SU-DHL-6 (cell line): ENCODE measurements at regions not wholly inside any gene's neighbourhood (a gene's known extent, or its start where the extent isn't known, plus 50 kb on each side); places are given as distances from the start of the nearest gene placed in this dataset.

Source experiments
- H2AFZ ChIP-seq: fragments of 200-600 bp; sonication (generic); 2 replicates; pipeline ENCODE4 v1.6.1; 2014; ENCODE audit warnings: low read depth, mild to moderate bottlenecking, moderate library complexity, mixed read lengths, antibody characterized with exemption, low read length; ENCODE audit not compliant: severe bottlenecking
- H3F3A ChIP-seq: fragments of 200-600 bp; shearing (Covaris generic); 2 replicates; pipeline ENCODE4 v1.6.0; 2016; ENCODE audit warnings: antibody characterized with exemption, mild to moderate bottlenecking; ENCODE audit not compliant: insufficient read depth
- H3K27ac ChIP-seq: fragments of 200-600 bp; sonication (generic); 2 replicates; pipeline ENCODE4 v1.5.1; 2016; ENCODE audit warnings: low read depth, mild to moderate bottlenecking, low read length, moderate library complexity, mixed read lengths
- H3K27me3 ChIP-seq: fragments of 200-600 bp; sonication (generic), shearing (Covaris generic); 2 replicates; pipeline ENCODE4 v1.6.0; 2014; ENCODE audit warnings: mild to moderate bottlenecking, low read length
- H3K36me3 ChIP-seq: fragments of 200-600 bp; sonication (generic); 2 replicates; pipeline ENCODE4 v1.6.1; 2014; ENCODE audit warnings: mild to moderate bottlenecking, low read length, mixed read lengths
- H3K4me2 ChIP-seq: fragments of 300-600, 200-600 bp; shearing (Covaris generic), sonication (generic); 2 replicates; pipeline ENCODE4 v1.6.0; 2014; ENCODE audit warnings: low read length, low read depth, mild to moderate bottlenecking; ENCODE audit not compliant: poor library complexity, severe bottlenecking
- H3K4me3 ChIP-seq: fragments of 200-600 bp; sonication (generic); 2 replicates; pipeline ENCODE4 v1.5.1; 2014; ENCODE audit warnings: antibody characterized with exemption, low read length, mild to moderate bottlenecking, mixed read lengths; ENCODE audit not compliant: insufficient read depth, poor library complexity, severe bottlenecking
- H3K79me2 ChIP-seq: fragments of 200-600 bp; sonication (generic); 2 replicates; pipeline ENCODE4 v1.6.1; 2014; ENCODE audit warnings: mild to moderate bottlenecking, low read length, moderate library complexity; ENCODE audit not compliant: insufficient read depth
- H3K9ac ChIP-seq: fragments of 200-600 bp; sonication (generic); 2 replicates; pipeline ENCODE4 v1.7.0; 2014; ENCODE audit warnings: mild to moderate bottlenecking, low read length
- H3K9me2 ChIP-seq: fragments of 200-600 bp; sonication (generic); replicated peaks from 2 replicates; pipeline ENCODE4 v1.6.1; 2014; ENCODE audit warnings: low read length; ENCODE audit not compliant: insufficient read depth
- H3K9me3 ChIP-seq: fragments of 200-600 bp; sonication (generic); 2 replicates; pipeline ENCODE4 v1.6.1; 2014; ENCODE audit warnings: low read length, mixed read lengths; ENCODE audit not compliant: insufficient read depth
- H4K20me1 ChIP-seq: fragments of 200-600 bp; sonication (generic); 2 replicates; pipeline ENCODE4 v1.6.1; 2014; ENCODE audit warnings: low read depth, mild to moderate bottlenecking, antibody characterized with exemption, low read length, moderate library complexity, mixed read lengths
- EZH2phosphoT487 ChIP-seq: fragments of 200-600 bp; sonication (generic), shearing (Covaris generic); conservative IDR thresholded peaks from 2 replicates; pipeline ENCODE4 v1.6.1; 2018; ENCODE audit warnings: mild to moderate bottlenecking, antibody characterized with exemption, low read length, moderate library complexity, mixed read lengths
- TF ChIP-seq, protein P1 (sequence below): fragments of 200-600 bp; sonication (generic); IDR thresholded peaks from one replicate; pipeline ENCODE4 v1.5.1; 2017; ENCODE audit warnings: antibody characterized with exemption, mild to moderate bottlenecking, low read length, moderate library complexity; ENCODE audit not compliant: insufficient read depth, poor library complexity, severe bottlenecking

DNA sequence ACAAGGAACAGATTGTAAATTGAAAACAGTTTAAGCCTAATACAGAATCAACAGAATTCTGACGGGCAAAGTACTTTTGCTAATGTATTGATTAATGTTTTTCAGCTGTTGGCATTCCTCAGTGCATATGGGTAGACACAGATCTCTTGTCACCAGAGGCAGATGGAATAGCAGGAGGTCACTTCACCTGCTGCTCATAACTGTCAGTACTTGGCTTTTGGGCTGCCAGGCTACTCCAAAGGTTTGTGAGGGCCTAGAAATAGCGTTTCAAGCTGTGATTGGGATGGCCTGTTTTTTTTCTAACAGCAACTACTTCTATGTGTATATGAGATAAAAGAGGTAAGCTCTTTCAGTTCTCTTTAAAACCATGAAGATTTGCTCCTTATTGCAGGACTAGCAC lies 307.5 kb upstream of the ANXA10 start:
- Histone ChIP-seq H3K9me2 (no peaks in the 10 kb centered on the region), H3K27me3 (no peaks in the 10 kb centered on the region)
- TF ChIP-seq EZH2phosphoT487, result no peak
- TF ChIP-seq, protein P1, sequence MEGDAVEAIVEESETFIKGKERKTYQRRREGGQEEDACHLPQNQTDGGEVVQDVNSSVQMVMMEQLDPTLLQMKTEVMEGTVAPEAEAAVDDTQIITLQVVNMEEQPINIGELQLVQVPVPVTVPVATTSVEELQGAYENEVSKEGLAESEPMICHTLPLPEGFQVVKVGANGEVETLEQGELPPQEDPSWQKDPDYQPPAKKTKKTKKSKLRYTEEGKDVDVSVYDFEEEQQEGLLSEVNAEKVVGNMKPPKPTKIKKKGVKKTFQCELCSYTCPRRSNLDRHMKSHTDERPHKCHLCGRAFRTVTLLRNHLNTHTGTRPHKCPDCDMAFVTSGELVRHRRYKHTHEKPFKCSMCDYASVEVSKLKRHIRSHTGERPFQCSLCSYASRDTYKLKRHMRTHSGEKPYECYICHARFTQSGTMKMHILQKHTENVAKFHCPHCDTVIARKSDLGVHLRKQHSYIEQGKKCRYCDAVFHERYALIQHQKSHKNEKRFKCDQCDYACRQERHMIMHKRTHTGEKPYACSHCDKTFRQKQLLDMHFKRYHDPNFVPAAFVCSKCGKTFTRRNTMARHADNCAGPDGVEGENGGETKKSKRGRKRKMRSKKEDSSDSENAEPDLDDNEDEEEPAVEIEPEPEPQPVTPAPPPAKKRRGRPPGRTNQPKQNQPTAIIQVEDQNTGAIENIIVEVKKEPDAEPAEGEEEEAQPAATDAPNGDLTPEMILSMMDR, result no peak

DNA sequence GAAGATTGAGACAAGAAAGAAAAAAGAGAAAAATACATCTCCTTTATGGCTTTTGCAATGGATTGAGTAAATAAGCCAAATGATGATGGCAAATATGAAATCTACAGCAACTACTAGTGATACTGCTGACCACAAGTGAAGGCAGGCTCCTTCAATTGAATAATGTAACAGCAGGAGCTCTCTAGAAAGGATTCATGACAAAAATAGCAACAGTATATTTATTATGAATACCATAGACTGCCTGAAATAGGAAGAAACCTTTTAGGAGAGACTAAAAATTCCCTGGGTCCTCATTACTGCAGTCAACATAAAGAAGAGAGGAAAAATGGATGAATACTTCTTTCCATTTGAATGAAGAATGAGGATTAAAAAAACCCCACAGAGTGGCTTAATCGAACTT lies 306.8 kb upstream of the ANXA10 start:
- H3K79me2 ChIP-seq, result no peaks in the 10 kb centered on the region
- no peaks in the 10 kb centered on the region for H3K36me3 ChIP-seq
- H3K9ac ChIP-seq, result no peak overlapping the region
- no peaks in the 10 kb centered on the region for H4K20me1 ChIP-seq
- H3K9me3 ChIP-seq, result no peaks in the 10 kb centered on the region
- no peak for TF ChIP-seq EZH2phosphoT487
- TF ChIP-seq, protein P1, result no peak
- H3K4me3 ChIP-seq, result no peak overlapping the region
- no peaks in the 10 kb centered on the region for H3K9me2 ChIP-seq
- no peaks in the 10 kb centered on the region for H3K27me3 ChIP-seq
- H3K27ac ChIP-seq, result no peak overlapping the region
- H3K4me2 ChIP-seq, result no peak overlapping the region
- no peak overlapping the region for H2AFZ ChIP-seq
- H3F3A ChIP-seq, result no peaks in the 10 kb centered on the region

More for the DNA sequence above, 307.5 kb upstream of the ANXA10 start:
- Histone ChIP-seq H3F3A (no peaks in the 10 kb centered on the region), H3K36me3 (no peaks in the 10 kb centered on the region), H3K9ac (no peak overlapping the region), H2AFZ (no peak overlapping the region), H3K9me3 (no peaks in the 10 kb centered on the region), H3K4me2 (no peak overlapping the region), H3K4me3 (no peak overlapping the region), H3K27ac (no peak overlapping the region), H4K20me1 (no peaks in the 10 kb centered on the region), H3K79me2 (no peaks in the 10 kb centered on the region)

DNA sequence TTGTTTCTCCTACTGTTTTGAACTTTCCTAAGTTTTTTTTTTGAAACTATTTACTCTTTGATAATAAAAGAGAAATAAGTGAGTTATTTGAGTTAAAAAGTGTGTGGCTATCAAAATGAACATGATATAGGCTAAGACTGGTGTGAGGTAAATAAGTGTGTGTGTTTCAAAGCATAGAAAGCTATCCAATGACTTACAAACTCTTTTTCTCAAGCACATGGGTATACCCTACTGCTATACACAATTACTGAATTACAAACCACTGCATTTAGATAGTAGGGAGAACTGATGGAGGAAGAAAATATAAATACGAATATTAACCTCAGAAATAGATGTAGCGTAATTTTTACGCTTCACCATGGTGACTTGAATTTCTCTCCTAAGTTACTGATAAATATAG lies 305.8 kb upstream of the ANXA10 start:
- H3K36me3 ChIP-seq, result no peaks in the 10 kb centered on the region
- H3K4me2 ChIP-seq, result no peak overlapping the region
- no peak overlapping the region for H3K4me3 ChIP-seq
- no peaks in the 10 kb centered on the region for H3K79me2 ChIP-seq
- H3K9me3 ChIP-seq, result no peaks in the 10 kb centered on the region
- TF ChIP-seq EZH2phosphoT487, result no peak
- TF ChIP-seq, protein P1, result no peak
- no peak overlapping the region for H3K9ac ChIP-seq
- no peaks in the 10 kb centered on the region for H3F3A ChIP-seq
- no peak overlapping the region for H2AFZ ChIP-seq
- H3K9me2 ChIP-seq, result no peaks in the 10 kb centered on the region
- H3K27me3 ChIP-seq, result no peaks in the 10 kb centered on the region
- H3K27ac ChIP-seq, result no peak overlapping the region
- H4K20me1 ChIP-seq, result no peaks in the 10 kb centered on the region
